Testis (tissue), 2 donors: ENCODE measurements at regions not wholly inside any gene's neighbourhood (a gene's known extent, or its start where the extent isn't known, plus 50 kb on each side); places are given as distances from the start of the nearest gene placed in this dataset.
"Not testable (repeated sequence)": the region's sequence is repeated elsewhere in the genome, so short reads cannot be mapped to it uniquely, and the experiment has no call there.

Source experiments
- CTCF ChIP-seq, 3 experiments: fragments of 450-650 bp in 2 of 3; fragments of 200-600 bp in 1 of 3; sonication (generic) in 1 of 3; IDR thresholded peaks; one replicate each; pipeline ENCODE4 v1.5.1; 2016 to 2019; ENCODE audit warnings: antibody characterized with exemption in 3 of 3, mild to moderate bottlenecking in 2 of 3, moderate library complexity in 1 of 3
- POLR2A ChIP-seq: fragments of 450-650 bp; IDR thresholded peaks from one replicate; pipeline ENCODE4 v1.6.1; 2017; ENCODE audit warnings: antibody characterized with exemption, mild to moderate bottlenecking, moderate library complexity

GRCh38 chr22:10735075-10735474, 4792.9 kb upstream of the OR11H1 start:
- not testable (repeated sequence) for TF ChIP-seq CTCF (IDR thresholded peaks at IDR 0.05); POLR2A
